Activated naive CD4-positive, alpha-beta T cell treated with anti-CD3 and anti-CD28 coated beads, Interleukin-2, amount 50 U/mL, for 24 hours (primary cell): ENCODE measurements at regions not wholly inside any gene's neighbourhood (a gene's known extent, or its start where the extent isn't known, plus 50 kb on each side); places are given as distances from the start of the nearest gene placed in this dataset.

Source experiments
- H3K27ac Mint-ChIP-seq: one replicate; pipeline ENCODE4 v1.8.0; 2021; ENCODE audit warnings: mild to moderate bottlenecking, mixed read lengths
- H3K27me3 Mint-ChIP-seq: one replicate; pipeline ENCODE4 v1.8.0; 2021; ENCODE audit warnings: mixed read lengths
- H3K36me3 Mint-ChIP-seq: one replicate; pipeline ENCODE4 v1.8.0; 2021; ENCODE audit warnings: mixed read lengths
- H3K4me1 Mint-ChIP-seq: one replicate; pipeline ENCODE4 v1.8.0; 2021; ENCODE audit warnings: mixed read lengths
- H3K4me3 Mint-ChIP-seq: one replicate; pipeline ENCODE4 v1.8.0; 2021; ENCODE audit warnings: mild to moderate bottlenecking, mixed read lengths
- H3K9me3 Mint-ChIP-seq: one replicate; pipeline ENCODE4 v1.8.0; 2021; ENCODE audit warnings: mixed read lengths

- no peaks in the 10 kb centered on the region for H3K4me1 Mint-ChIP-seq
- no peaks in the 10 kb centered on the region for H3K27me3 Mint-ChIP-seq
- no peak overlapping the region for H3K4me3 Mint-ChIP-seq
- H3K36me3 Mint-ChIP-seq: no peaks in the 10 kb centered on the region
- H3K27ac Mint-ChIP-seq: no peak overlapping the region
- no peaks in the 10 kb centered on the region for H3K9me3 Mint-ChIP-seq
These were observed 466.9 kb downstream of the BCAT1 start for GRCh38 chr12:24482044-24482443.

GRCh38 chr12:24480766-24481449 lies 468.0 kb downstream of the BCAT1 start:
- H3K4me1 Mint-ChIP-seq: no peaks in the 10 kb centered on the region
- H3K4me3 Mint-ChIP-seq: no peak overlapping the region
- no peaks in the 10 kb centered on the region for H3K36me3 Mint-ChIP-seq
- no peaks in the 10 kb centered on the region for H3K27me3 Mint-ChIP-seq
- H3K9me3 Mint-ChIP-seq: no peaks in the 10 kb centered on the region
- no peak overlapping the region for H3K27ac Mint-ChIP-seq

GRCh38 chr12:24479131-24479530 lies 469.8 kb downstream of the BCAT1 start:
- Mint-ChIP-seq H3K9me3 (no peaks in the 10 kb centered on the region), H3K27ac (no peak overlapping the region), H3K36me3 (no peaks in the 10 kb centered on the region), H3K27me3 (no peaks in the 10 kb centered on the region), H3K4me1 (no peaks in the 10 kb centered on the region), H3K4me3 (no peak overlapping the region)

- Mint-ChIP-seq H3K27ac (no peak overlapping the region), H3K4me1 (no peaks in the 10 kb centered on the region), H3K27me3 (no peaks in the 10 kb centered on the region), H3K4me3 (no peak overlapping the region), H3K36me3 (no peaks in the 10 kb centered on the region), H3K9me3 (no peaks in the 10 kb centered on the region)
These were observed 470.6 kb downstream of the BCAT1 start for GRCh38 chr12:24478254-24478653.

- Mint-ChIP-seq H3K27me3 (no peaks in the 10 kb centered on the region), H3K27ac (no peak overlapping the region), H3K36me3 (no peaks in the 10 kb centered on the region), H3K9me3 (no peaks in the 10 kb centered on the region), H3K4me3 (no peak overlapping the region), H3K4me1 (no peaks in the 10 kb centered on the region)
These were observed 472.6 kb downstream of the BCAT1 start for GRCh38 chr12:24476310-24476709.

- Mint-ChIP-seq H3K36me3 (no peaks in the 10 kb centered on the region), H3K27ac (no peak overlapping the region)
These were observed 473.6 kb downstream of the BCAT1 start for GRCh38 chr12:24475337-24475736.

GRCh38 chr12:24473097-24473496 lies 475.8 kb downstream of the BCAT1 start:
- Mint-ChIP-seq H3K4me3 (no peak overlapping the region), H3K36me3 (no peaks in the 10 kb centered on the region), H3K9me3 (no peaks in the 10 kb centered on the region), H3K27ac (no peak overlapping the region), H3K27me3 (no peaks in the 10 kb centered on the region), H3K4me1 (no peaks in the 10 kb centered on the region)

More at GRCh38 chr12:24475337-24475736, 473.6 kb downstream of the BCAT1 start:
- no peaks in the 10 kb centered on the region for H3K4me1 Mint-ChIP-seq
- no peak overlapping the region for H3K4me3 Mint-ChIP-seq
- no peaks in the 10 kb centered on the region for H3K9me3 Mint-ChIP-seq
- H3K27me3 Mint-ChIP-seq: no peaks in the 10 kb centered on the region

GRCh38 chr12:24470050-24470449 lies 478.9 kb downstream of the BCAT1 start:
- H3K36me3 Mint-ChIP-seq: no peaks in the 10 kb centered on the region
- no peak overlapping the region for H3K4me3 Mint-ChIP-seq
- no peaks in the 10 kb centered on the region for H3K4me1 Mint-ChIP-seq
- no peaks in the 10 kb centered on the region for H3K9me3 Mint-ChIP-seq
- H3K27me3 Mint-ChIP-seq: no peaks in the 10 kb centered on the region
- H3K27ac Mint-ChIP-seq: no peak overlapping the region

- Mint-ChIP-seq H3K27me3 (no peaks in the 10 kb centered on the region), H3K4me1 (no peaks in the 10 kb centered on the region)
These were observed 479.8 kb downstream of the BCAT1 start for GRCh38 chr12:24469089-24469488.

GRCh38 chr12:24467226-24467625 lies 481.7 kb downstream of the BCAT1 start:
- no peaks in the 10 kb centered on the region for H3K4me1 Mint-ChIP-seq
- no peaks in the 10 kb centered on the region for H3K36me3 Mint-ChIP-seq
- no peaks in the 10 kb centered on the region for H3K9me3 Mint-ChIP-seq
- H3K27ac Mint-ChIP-seq: no peak overlapping the region
- no peak overlapping the region for H3K4me3 Mint-ChIP-seq
- peaks cover 2% of the 10 kb centered on the region for H3K27me3 Mint-ChIP-seq

More at GRCh38 chr12:24469089-24469488, 479.8 kb downstream of the BCAT1 start:
- H3K4me3 Mint-ChIP-seq: no peak overlapping the region
- no peak overlapping the region for H3K27ac Mint-ChIP-seq
- no peaks in the 10 kb centered on the region for H3K36me3 Mint-ChIP-seq
- no peaks in the 10 kb centered on the region for H3K9me3 Mint-ChIP-seq

GRCh38 chr12:24463375-24463774 lies 485.5 kb downstream of the BCAT1 start:
- H3K27me3 Mint-ChIP-seq: peaks cover 3% of the 10 kb centered on the region
- H3K27ac Mint-ChIP-seq: no peak overlapping the region
- H3K4me1 Mint-ChIP-seq: no peaks in the 10 kb centered on the region
- no peaks in the 10 kb centered on the region for H3K36me3 Mint-ChIP-seq
- peaks cover 4% of the 10 kb centered on the region for H3K9me3 Mint-ChIP-seq
- no peak overlapping the region for H3K4me3 Mint-ChIP-seq

GRCh38 chr12:24462946-24463345 lies 486.0 kb downstream of the BCAT1 start:
- peaks cover 3% of the 10 kb centered on the region for H3K27me3 Mint-ChIP-seq
- no peak overlapping the region for H3K27ac Mint-ChIP-seq
- peaks cover 4% of the 10 kb centered on the region for H3K9me3 Mint-ChIP-seq
- no peak overlapping the region for H3K4me3 Mint-ChIP-seq
- H3K36me3 Mint-ChIP-seq: no peaks in the 10 kb centered on the region
- H3K4me1 Mint-ChIP-seq: no peaks in the 10 kb centered on the region

- Mint-ChIP-seq H3K27ac (no peak overlapping the region), H3K4me1 (no peaks in the 10 kb centered on the region), H3K4me3 (no peak overlapping the region), H3K9me3 (peaks cover 4% of the 10 kb centered on the region), H3K36me3 (no peaks in the 10 kb centered on the region), H3K27me3 (peaks cover 3% of the 10 kb centered on the region)
These were observed 488.4 kb downstream of the BCAT1 start for GRCh38 chr12:24460506-24460905.

- no peaks in the 10 kb centered on the region for H3K4me1 Mint-ChIP-seq
- H3K27ac Mint-ChIP-seq: no peak overlapping the region
- H3K4me3 Mint-ChIP-seq: no peak overlapping the region
- peaks cover 4% of the 10 kb centered on the region for H3K9me3 Mint-ChIP-seq
- no peaks in the 10 kb centered on the region for H3K36me3 Mint-ChIP-seq
- peaks cover 3% of the 10 kb centered on the region for H3K27me3 Mint-ChIP-seq
These were observed 488.8 kb downstream of the BCAT1 start for GRCh38 chr12:24460099-24460498.

- H3K27ac Mint-ChIP-seq: no peak overlapping the region
- no peaks in the 10 kb centered on the region for H3K27me3 Mint-ChIP-seq
- no peak overlapping the region for H3K4me3 Mint-ChIP-seq
- H3K36me3 Mint-ChIP-seq: no peaks in the 10 kb centered on the region
- no peaks in the 10 kb centered on the region for H3K4me1 Mint-ChIP-seq
- H3K9me3 Mint-ChIP-seq: no peaks in the 10 kb centered on the region
These were observed 493.1 kb downstream of the BCAT1 start for GRCh38 chr12:24455811-24456210.

- Mint-ChIP-seq H3K4me1 (no peaks in the 10 kb centered on the region), H3K9me3 (no peaks in the 10 kb centered on the region), H3K27ac (no peak overlapping the region), H3K36me3 (no peaks in the 10 kb centered on the region), H3K4me3 (no peak overlapping the region), H3K27me3 (no peaks in the 10 kb centered on the region)
These were observed 498.2 kb upstream of the SOX5 start for GRCh38 chr12:24447678-24448077.

- H3K4me3 Mint-ChIP-seq: no peak overlapping the region
- H3K36me3 Mint-ChIP-seq: peaks cover 2% of the 10 kb centered on the region
- peaks cover 6% of the 10 kb centered on the region for H3K9me3 Mint-ChIP-seq
- H3K27me3 Mint-ChIP-seq: no peaks in the 10 kb centered on the region
- no peak overlapping the region for H3K27ac Mint-ChIP-seq
- H3K4me1 Mint-ChIP-seq: no peaks in the 10 kb centered on the region
These were observed 496.8 kb upstream of the SOX5 start for GRCh38 chr12:24446287-24446686.
